Fibroblast of lung (primary cell): ENCODE measurements at regions not wholly inside any gene's neighbourhood (a gene's known extent, or its start where the extent isn't known, plus 50 kb on each side); places are given as distances from the start of the nearest gene placed in this dataset.

Experiments
- DNase-seq, 2 donors: peaks; one replicate each; pipeline versions ENCODE4 v3.0.0 to v3.0.0-alpha.2; 2010; ENCODE audit warnings: low read depth in 2 of 2
- H2AFZ ChIP-seq: 2 replicates; pipeline ENCODE4 v1.5.1; 2012; ENCODE audit warnings: low read length, control low read depth, inconsistent platforms
- H3K27ac ChIP-seq: 2 replicates; pipeline ENCODE4 v1.5.1; 2011; ENCODE audit warnings: low read length, control low read depth; ENCODE audit not compliant: insufficient read depth
- H3K27me3 ChIP-seq: 2 replicates; pipeline ENCODE4 v1.5.1; 2011; ENCODE audit warnings: mild to moderate bottlenecking, low read length; ENCODE audit not compliant: control insufficient read depth, insufficient read depth
- H3K36me3 ChIP-seq: 2 replicates; pipeline ENCODE4 v1.5.1; 2011; ENCODE audit warnings: low read length; ENCODE audit not compliant: control insufficient read depth, insufficient read depth
- H3K4me1 ChIP-seq: 2 replicates; pipeline ENCODE4 v1.5.1; 2011; ENCODE audit warnings: low read length; ENCODE audit not compliant: control insufficient read depth, insufficient read depth; ENCODE audit errors: extremely low read depth
- H3K4me2 ChIP-seq: 2 replicates; pipeline ENCODE4 v1.5.1; 2011; ENCODE audit warnings: low read length, control low read depth; ENCODE audit not compliant: insufficient read depth; ENCODE audit errors: extremely low read depth
- H3K4me3 ChIP-seq, 4 experiments: fragments of 200-600 bp in 1 of 4; sonication (generic) in 1 of 4; replicated peaks in 1 of 4; 2 replicates each; pipeline ENCODE4 v1.5.1; 2011 to 2016; ENCODE audit warnings: low read length in 4 of 4, low read depth in 3 of 4, mild to moderate bottlenecking in 3 of 4, control low read depth in 2 of 4, inconsistent platforms in 1 of 4, mixed read lengths in 1 of 4; ENCODE audit not compliant: insufficient read depth in 1 of 4; ENCODE audit errors: control extremely low read depth in 1 of 4
- H3K79me2 ChIP-seq: 2 replicates; pipeline ENCODE4 v1.5.1; 2012; ENCODE audit warnings: mild to moderate bottlenecking, low read length, inconsistent platforms; ENCODE audit not compliant: control insufficient read depth, insufficient read depth
- H3K9ac ChIP-seq: 2 replicates; pipeline ENCODE4 v1.5.1; 2011; ENCODE audit warnings: mild to moderate bottlenecking, low read length, control low read depth; ENCODE audit not compliant: insufficient read depth
- H3K9me3 ChIP-seq: 2 replicates; pipeline ENCODE4 v1.5.1; 2012; ENCODE audit warnings: low read depth, low read length; ENCODE audit not compliant: control insufficient read depth, insufficient read depth
- H4K20me1 ChIP-seq: 2 replicates; pipeline ENCODE4 v1.5.1; 2011; ENCODE audit warnings: low read length; ENCODE audit not compliant: control insufficient read depth, insufficient read depth; ENCODE audit errors: extremely low read depth
- CTCF ChIP-seq, 2 donors: IDR thresholded peaks in 1 of 2; conservative IDR thresholded peaks in 1 of 2; 1 replicate in 1 of 2; 2 replicates in 1 of 2; pipeline ENCODE4 v1.5.1; 2011 to 2012; ENCODE audit warnings: low read length in 2 of 2, control low read depth in 1 of 2, inconsistent platforms in 1 of 2, low read depth in 1 of 2, mild to moderate bottlenecking in 1 of 2
- EZH2 ChIP-seq: IDR thresholded peaks from 2 replicates; pipeline ENCODE4 v1.5.1; 2012; ENCODE audit warnings: low read length, control low read depth, mild to moderate bottlenecking; ENCODE audit errors: missing control alignments

- TF ChIP-seq EZH2 (no peak), CTCF (conservative IDR thresholded peaks at IDR 0.05 in 1 of 2, IDR thresholded peaks at IDR 0.05 in 1 of 2; ENCODE audit: low read depth in 1 of 2, low read length in 2 of 2) (no peak)
- no peaks in the 10 kb centered on the region for H3K9me3 ChIP-seq
- H2AFZ ChIP-seq, result no peak overlapping the region
- no peaks in the 10 kb centered on the region for H3K4me1 ChIP-seq
- H3K27ac ChIP-seq, result no peak overlapping the region
- no peaks in the 10 kb centered on the region for H3K27me3 ChIP-seq
- H3K9ac ChIP-seq, result no peak overlapping the region
- no peaks in the 10 kb centered on the region for H3K79me2 ChIP-seq
- no peak overlapping the region for H3K4me2 ChIP-seq
- H3K4me3 ChIP-seq, result no peak overlapping the region
- no peaks in the 10 kb centered on the region for H4K20me1 ChIP-seq
- no peak for DNase-seq
- H3K36me3 ChIP-seq, result no peaks in the 10 kb centered on the region
These were observed 231.0 kb downstream of the EN1 start for GRCh38 chr2:118616432-118616831.

GRCh38 chr2:118614841-118615271, 232.6 kb downstream of the EN1 start:
- H3K4me1 ChIP-seq, result no peaks in the 10 kb centered on the region
- H3K27me3 ChIP-seq, result no peaks in the 10 kb centered on the region
- H4K20me1 ChIP-seq, result no peaks in the 10 kb centered on the region
- no peaks in the 10 kb centered on the region for H3K9me3 ChIP-seq
- TF ChIP-seq CTCF (conservative IDR thresholded peaks at IDR 0.05 in 1 of 2, IDR thresholded peaks at IDR 0.05 in 1 of 2; ENCODE audit: low read depth in 1 of 2, low read length in 2 of 2), result no peak
- no peak for TF ChIP-seq EZH2
- no peak overlapping the region for H3K4me3 ChIP-seq
- no peaks in the 10 kb centered on the region for H3K79me2 ChIP-seq
- no peaks in the 10 kb centered on the region for H3K36me3 ChIP-seq
- H2AFZ ChIP-seq, result no peak overlapping the region
- peak; percentile 12 to 43 for DNase-seq
- no peak overlapping the region for H3K4me2 ChIP-seq
- H3K9ac ChIP-seq, result no peak overlapping the region
- H3K27ac ChIP-seq, result no peak overlapping the region

GRCh38 chr2:118613737-118614136, 233.7 kb downstream of the EN1 start:
- Histone ChIP-seq H3K9me3 (no peaks in the 10 kb centered on the region), H3K9ac (no peak overlapping the region), H3K36me3 (no peaks in the 10 kb centered on the region), H4K20me1 (no peaks in the 10 kb centered on the region), H3K27ac (no peak overlapping the region), H3K4me3 (no peak overlapping the region), H2AFZ (no peak overlapping the region), H3K4me2 (no peak overlapping the region), H3K4me1 (no peaks in the 10 kb centered on the region), H3K79me2 (no peaks in the 10 kb centered on the region), H3K27me3 (no peaks in the 10 kb centered on the region)
- DNase-seq, result no peak
- TF ChIP-seq EZH2 (no peak), CTCF (conservative IDR thresholded peaks at IDR 0.05 in 1 of 2, IDR thresholded peaks at IDR 0.05 in 1 of 2; ENCODE audit: low read depth in 1 of 2, low read length in 2 of 2) (no peak)
